ENCODE measurements at regions not wholly inside any gene's neighbourhood (a gene's known extent, or its start where the extent isn't known, plus 50 kb on each side); places are given as distances from the start of the nearest gene placed in this dataset.

DNA sequence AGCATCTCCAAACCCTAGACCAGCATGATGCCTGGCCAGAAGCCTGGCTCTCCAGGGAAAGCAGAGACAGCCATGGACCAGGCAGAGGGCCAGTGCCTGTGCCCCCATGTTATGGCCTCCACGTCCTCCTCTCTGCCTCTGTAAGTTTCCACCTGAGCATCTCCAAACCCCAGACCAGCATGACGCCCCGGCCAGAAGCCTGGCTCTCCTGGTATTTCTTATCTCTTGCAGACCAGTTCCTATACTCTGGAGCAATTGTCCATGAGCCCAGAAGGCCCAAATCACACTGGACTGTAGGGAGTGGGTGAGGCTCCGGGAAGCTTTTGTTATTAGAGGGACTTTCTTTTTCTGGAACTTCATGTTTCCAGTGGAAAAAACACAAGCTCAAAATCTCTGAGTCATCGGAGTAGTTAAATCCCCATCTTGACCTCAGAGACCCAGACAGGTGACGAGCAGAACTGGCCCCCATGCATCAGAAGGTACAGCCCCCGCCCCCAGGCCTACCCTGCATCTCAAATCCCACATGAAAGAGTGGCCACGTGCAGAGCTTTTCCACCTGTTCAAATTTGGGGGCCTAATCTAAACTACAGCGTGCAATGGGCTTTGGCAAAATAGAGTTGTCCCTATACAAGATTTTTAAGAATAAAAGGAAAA is 110.2 kb upstream of the FOXQ1 start:
- TF ChIP-seq, protein P1, sequence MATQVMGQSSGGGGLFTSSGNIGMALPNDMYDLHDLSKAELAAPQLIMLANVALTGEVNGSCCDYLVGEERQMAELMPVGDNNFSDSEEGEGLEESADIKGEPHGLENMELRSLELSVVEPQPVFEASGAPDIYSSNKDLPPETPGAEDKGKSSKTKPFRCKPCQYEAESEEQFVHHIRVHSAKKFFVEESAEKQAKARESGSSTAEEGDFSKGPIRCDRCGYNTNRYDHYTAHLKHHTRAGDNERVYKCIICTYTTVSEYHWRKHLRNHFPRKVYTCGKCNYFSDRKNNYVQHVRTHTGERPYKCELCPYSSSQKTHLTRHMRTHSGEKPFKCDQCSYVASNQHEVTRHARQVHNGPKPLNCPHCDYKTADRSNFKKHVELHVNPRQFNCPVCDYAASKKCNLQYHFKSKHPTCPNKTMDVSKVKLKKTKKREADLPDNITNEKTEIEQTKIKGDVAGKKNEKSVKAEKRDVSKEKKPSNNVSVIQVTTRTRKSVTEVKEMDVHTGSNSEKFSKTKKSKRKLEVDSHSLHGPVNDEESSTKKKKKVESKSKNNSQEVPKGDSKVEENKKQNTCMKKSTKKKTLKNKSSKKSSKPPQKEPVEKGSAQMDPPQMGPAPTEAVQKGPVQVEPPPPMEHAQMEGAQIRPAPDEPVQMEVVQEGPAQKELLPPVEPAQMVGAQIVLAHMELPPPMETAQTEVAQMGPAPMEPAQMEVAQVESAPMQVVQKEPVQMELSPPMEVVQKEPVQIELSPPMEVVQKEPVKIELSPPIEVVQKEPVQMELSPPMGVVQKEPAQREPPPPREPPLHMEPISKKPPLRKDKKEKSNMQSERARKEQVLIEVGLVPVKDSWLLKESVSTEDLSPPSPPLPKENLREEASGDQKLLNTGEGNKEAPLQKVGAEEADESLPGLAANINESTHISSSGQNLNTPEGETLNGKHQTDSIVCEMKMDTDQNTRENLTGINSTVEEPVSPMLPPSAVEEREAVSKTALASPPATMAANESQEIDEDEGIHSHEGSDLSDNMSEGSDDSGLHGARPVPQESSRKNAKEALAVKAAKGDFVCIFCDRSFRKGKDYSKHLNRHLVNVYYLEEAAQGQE (IDR thresholded peaks at IDR 0.05; ENCODE audit: insufficient read depth in 1 of 2, low read depth in 2 of 2, low read length in 2 of 2): no peak
- TF ChIP-seq TAF1 (IDR thresholded peaks at IDR 0.05; ENCODE audit: borderline replicate concordance, insufficient read depth, low read length) (no peak), POLR2AphosphoS5 (IDR thresholded peaks at IDR 0.05; ENCODE audit: low read depth, low read length) (no peak)
